ENCODE measurements at regions not wholly inside any gene's neighbourhood (a gene's known extent, or its start where the extent isn't known, plus 50 kb on each side); places are given as distances from the start of the nearest gene placed in this dataset.

DNA sequence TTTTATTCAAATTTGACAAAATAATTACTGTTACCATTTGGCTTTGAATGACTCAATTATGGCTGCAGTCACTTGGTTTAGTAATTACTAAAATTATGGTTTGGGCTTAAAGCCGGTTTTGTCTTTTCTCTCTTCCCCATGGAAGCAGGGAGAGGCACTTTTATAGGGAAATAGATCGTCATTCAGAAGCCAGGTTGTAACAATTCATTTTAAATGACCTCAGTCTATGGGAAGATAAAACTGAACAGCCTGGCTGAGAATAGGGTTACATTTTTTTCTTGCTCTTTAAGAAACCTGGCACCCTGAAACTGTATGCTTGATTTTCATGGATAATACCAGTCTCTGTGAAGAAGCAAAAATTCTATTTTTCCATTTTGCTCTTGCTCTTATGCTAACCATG is 169.8 kb downstream of the SMC2 start:
- TF ChIP-seq, protein P1, sequence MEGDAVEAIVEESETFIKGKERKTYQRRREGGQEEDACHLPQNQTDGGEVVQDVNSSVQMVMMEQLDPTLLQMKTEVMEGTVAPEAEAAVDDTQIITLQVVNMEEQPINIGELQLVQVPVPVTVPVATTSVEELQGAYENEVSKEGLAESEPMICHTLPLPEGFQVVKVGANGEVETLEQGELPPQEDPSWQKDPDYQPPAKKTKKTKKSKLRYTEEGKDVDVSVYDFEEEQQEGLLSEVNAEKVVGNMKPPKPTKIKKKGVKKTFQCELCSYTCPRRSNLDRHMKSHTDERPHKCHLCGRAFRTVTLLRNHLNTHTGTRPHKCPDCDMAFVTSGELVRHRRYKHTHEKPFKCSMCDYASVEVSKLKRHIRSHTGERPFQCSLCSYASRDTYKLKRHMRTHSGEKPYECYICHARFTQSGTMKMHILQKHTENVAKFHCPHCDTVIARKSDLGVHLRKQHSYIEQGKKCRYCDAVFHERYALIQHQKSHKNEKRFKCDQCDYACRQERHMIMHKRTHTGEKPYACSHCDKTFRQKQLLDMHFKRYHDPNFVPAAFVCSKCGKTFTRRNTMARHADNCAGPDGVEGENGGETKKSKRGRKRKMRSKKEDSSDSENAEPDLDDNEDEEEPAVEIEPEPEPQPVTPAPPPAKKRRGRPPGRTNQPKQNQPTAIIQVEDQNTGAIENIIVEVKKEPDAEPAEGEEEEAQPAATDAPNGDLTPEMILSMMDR (IDR thresholded peaks at IDR 0.05; ENCODE audit: low read depth, low read length, missing control alignments): no peak
- Histone ChIP-seq H3K36me3 (replicated peaks) (no peaks in the 10 kb centered on the region), H3K27ac (no peak overlapping the region), H3K27me3 (replicated peaks) (no peaks in the 10 kb centered on the region), H3K4me3 (ENCODE audit: low read depth, low read length) (no peak overlapping the region)
- no peak for DNase-seq
- in situ Hi-C loops (cut with HindIII; ENCODE audit: low pct_ligation_motif_present, low sequenced_read_pairs): no loop called here

DNA sequence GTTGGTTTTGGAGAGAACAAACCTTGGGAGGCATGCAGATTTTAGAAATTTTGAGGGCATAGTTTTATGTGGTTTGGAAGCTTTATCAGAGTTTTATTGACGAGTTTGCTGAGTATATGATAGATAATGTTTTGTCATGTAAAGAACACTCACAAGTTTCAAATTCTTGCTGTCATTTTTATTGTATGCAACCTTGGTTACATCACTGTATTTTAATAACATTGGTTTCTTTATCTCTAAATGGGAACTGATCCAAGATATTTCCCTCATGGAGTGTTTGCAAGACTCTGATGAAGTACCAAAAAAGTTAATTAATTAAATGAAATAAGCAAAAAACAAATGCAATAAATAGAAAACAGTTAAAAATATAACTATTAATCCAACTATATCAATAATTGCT is 170.3 kb downstream of the SMC2 start:
- TF ChIP-seq, protein P1 (IDR thresholded peaks at IDR 0.05; ENCODE audit: low read depth, low read length, missing control alignments): no peak
- Histone ChIP-seq H3K4me3 (ENCODE audit: low read depth, low read length) (no peak overlapping the region), H3K27ac (no peak overlapping the region), H3K36me3 (replicated peaks) (no peaks in the 10 kb centered on the region), H3K27me3 (replicated peaks) (no peaks in the 10 kb centered on the region)
- in situ Hi-C loops (cut with HindIII; ENCODE audit: low pct_ligation_motif_present, low sequenced_read_pairs): no loop called here
- no peak for DNase-seq

DNA sequence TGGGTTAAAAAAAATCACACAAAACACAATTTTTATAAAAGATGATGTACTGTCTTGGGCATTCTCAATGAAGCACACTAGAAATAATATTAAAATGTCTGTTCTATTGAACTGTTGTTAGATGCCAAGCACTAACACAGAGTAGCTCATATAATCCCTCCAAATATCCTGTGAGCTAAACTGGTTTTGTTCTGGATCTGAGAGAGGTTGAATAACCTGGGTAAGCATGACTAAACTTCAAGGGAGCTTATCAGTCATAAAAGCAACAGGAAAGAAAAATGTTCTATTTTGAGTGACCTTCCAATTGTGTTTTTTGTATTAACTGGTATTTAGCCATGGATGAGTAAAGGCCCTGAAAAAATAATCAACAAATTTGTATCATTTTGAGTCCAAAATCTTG is 175.3 kb downstream of the SMC2 start:
- no peak for DNase-seq
- in situ Hi-C loops (cut with HindIII; ENCODE audit: low pct_ligation_motif_present, low sequenced_read_pairs): no loop called here
- TF ChIP-seq, protein P1 (IDR thresholded peaks at IDR 0.05; ENCODE audit: low read depth, low read length, missing control alignments): no peak

DNA sequence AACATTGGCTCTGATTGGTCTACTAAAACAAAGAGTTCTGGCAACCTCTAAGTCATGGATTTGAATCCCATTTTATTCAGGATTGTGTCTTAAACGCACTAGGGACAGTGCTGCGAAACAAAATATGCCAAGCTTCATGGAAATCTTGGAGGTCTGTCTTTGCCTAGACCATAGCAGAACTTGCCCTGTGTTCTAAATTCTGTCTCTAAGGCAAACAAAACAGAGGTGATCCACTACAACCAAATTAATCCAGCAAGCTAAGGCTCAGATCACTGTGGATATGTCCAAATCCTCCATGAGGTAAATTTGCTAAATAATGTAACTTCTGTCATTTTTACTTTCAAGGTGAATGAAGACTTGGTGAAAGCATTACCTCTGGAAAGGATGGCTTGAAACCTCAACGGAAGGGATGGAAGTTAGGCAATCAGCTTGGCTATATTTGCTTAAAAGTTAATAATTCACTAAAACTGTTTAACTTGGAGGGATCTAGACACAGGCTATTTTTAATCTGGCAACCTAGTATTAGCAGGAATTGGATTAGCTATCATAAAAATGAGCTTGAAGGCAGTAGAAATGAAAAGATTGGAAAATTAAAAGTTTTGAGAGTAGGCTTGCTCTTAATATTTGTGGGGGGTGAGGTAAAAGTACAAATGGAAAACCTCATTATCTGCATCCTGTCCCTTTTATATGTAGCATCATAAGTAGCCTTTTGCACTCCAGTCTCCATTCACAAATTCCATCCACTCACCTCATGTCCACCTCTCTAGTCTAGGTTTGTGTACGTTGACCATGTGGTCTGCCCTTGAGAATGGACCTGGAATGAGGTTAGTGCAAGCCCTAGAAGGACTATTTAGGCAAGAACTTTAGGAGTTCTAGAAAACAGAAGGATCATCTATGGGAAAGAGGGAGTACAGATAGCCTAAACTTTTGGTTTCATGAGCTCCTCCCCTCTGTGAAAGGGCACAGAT is 176.2 kb downstream of the SMC2 start:
- Histone ChIP-seq H3K27me3 (replicated peaks) (no peaks in the 10 kb centered on the region), H3K36me3 (replicated peaks) (no peaks in the 10 kb centered on the region), H3K4me3 (ENCODE audit: low read depth, low read length) (no peak overlapping the region), H3K27ac (no peak overlapping the region)
- TF ChIP-seq, protein P1 (IDR thresholded peaks at IDR 0.05; ENCODE audit: low read depth, low read length, missing control alignments): no peak
- in situ Hi-C loops (cut with HindIII; ENCODE audit: low pct_ligation_motif_present, low sequenced_read_pairs): no loop called here
- DNase-seq: no peak

More for the DNA sequence above, 175.3 kb downstream of the SMC2 start:
- H3K27me3 ChIP-seq (replicated peaks): no peaks in the 10 kb centered on the region
- no peak overlapping the region for H3K27ac ChIP-seq
- no peaks in the 10 kb centered on the region for H3K36me3 ChIP-seq (replicated peaks)
- no peak overlapping the region for H3K4me3 ChIP-seq (ENCODE audit: low read depth, low read length)

DNA sequence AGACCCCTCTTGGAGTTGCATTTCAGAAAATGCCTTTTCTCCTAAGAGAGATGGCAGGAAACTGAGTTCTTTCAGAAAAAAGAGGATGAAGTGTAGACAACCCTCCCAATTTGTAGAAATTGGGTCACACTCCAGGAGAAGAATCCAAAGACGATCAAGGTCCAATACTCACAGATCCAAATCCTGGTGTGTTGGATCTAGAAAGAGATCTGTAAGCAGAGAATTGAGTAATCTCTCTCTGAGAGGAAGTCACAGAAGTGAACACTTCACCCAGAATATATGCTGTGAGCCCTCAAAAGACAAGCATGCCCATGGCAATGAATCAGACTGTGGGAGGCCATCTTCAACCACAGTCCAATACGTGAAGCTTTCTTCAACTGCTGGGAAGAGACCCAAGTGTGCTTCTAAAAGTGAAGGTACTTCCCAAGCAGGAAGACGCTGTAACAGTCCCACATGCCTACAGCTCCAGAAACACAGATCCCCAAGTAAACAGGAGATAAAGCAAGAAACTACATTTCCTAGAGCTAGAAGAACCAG is 182.7 kb downstream of the SMC2 start:
- peak overlapping the region; percentile 52 for H3K27ac ChIP-seq
- H3K27me3 ChIP-seq (replicated peaks): no peaks in the 10 kb centered on the region
- in situ Hi-C loops (cut with HindIII; ENCODE audit: low pct_ligation_motif_present, low sequenced_read_pairs): no loop called here
- no peak overlapping the region for H3K4me3 ChIP-seq (ENCODE audit: low read depth, low read length)
- peak; percentile 76 for DNase-seq
- no peaks in the 10 kb centered on the region for H3K36me3 ChIP-seq (replicated peaks)
- TF ChIP-seq, protein P1 (IDR thresholded peaks at IDR 0.05; ENCODE audit: low read depth, low read length, missing control alignments): no peak

Data from brain microvascular endothelial cell (primary cell).